Ishikawa (cell line): ENCODE measurements at regions not wholly inside any gene's neighbourhood (a gene's known extent, or its start where the extent isn't known, plus 50 kb on each side); places are given as distances from the start of the nearest gene placed in this dataset.

Experiments
- CEBPB ChIP-seq: IDR thresholded peaks from 2 replicates; pipeline ENCODE4 v1.6.1; 2012
- CREB1 ChIP-seq: IDR thresholded peaks from 2 replicates; pipeline ENCODE4 v1.6.1; 2012; ENCODE audit warnings: low read depth
- EGR1 ChIP-seq: IDR thresholded peaks from 2 replicates; pipeline ENCODE4 v1.6.1; 2012
- NFIC ChIP-seq: IDR thresholded peaks from 2 replicates; pipeline ENCODE4 v1.6.1; 2012
- RAD21 ChIP-seq: IDR thresholded peaks from 2 replicates; pipeline ENCODE4 v1.6.1; 2012; ENCODE audit warnings: low read depth
- REST ChIP-seq: IDR thresholded peaks from 2 replicates; pipeline ENCODE4 v1.6.1; 2012; ENCODE audit warnings: low read depth, mild to moderate bottlenecking
- TAF1 ChIP-seq: IDR thresholded peaks from 2 replicates; pipeline ENCODE4 v1.6.1; 2012; ENCODE audit warnings: low read depth, mild to moderate bottlenecking
- TEAD4 ChIP-seq: IDR thresholded peaks from 2 replicates; pipeline ENCODE4 v1.6.1; 2012
- TF ChIP-seq, protein P1 (sequence below): IDR thresholded peaks from 2 replicates; pipeline ENCODE4 v1.6.1; 2012

DNA sequence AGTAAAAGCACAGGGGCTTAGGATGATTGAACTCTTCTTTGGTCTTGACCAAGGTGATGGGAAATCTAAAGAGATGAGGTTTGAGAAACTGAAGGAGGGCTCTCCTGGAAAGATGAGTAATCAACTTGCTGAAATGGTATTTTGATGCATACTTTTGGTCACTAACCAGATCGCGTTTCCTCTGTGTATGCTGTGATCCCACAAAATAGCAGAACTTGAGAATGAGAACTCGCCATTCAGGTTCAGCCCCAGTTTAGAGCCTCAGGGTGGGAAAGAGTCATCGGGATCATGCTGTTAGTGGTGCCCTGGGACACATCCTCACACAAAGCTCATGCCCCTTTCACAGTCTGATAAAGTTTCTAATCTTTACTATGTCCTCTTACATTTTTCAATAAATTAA is 488.8 kb downstream of the ETNK1 start:
- TF ChIP-seq TEAD4 (no peak), REST (no peak), EGR1 (no peak), CREB1 (no peak), CEBPB (no peak), TAF1 (no peak), NFIC (no peak), RAD21 (no peak)
- TF ChIP-seq, protein P1, sequence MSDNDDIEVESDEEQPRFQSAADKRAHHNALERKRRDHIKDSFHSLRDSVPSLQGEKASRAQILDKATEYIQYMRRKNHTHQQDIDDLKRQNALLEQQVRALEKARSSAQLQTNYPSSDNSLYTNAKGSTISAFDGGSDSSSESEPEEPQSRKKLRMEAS = no peak
